GM12872 (cell line): ENCODE measurements at regions not wholly inside any gene's neighbourhood (a gene's known extent, or its start where the extent isn't known, plus 50 kb on each side); places are given as distances from the start of the nearest gene placed in this dataset.

Experiments
- TF ChIP-seq, protein P1 (sequence below): IDR thresholded peaks from 3 replicates; pipeline ENCODE4 v1.5.1; 2011; ENCODE audit warnings: low read depth, mild to moderate bottlenecking, low read length, moderate library complexity; ENCODE audit not compliant: insufficient read depth

DNA sequence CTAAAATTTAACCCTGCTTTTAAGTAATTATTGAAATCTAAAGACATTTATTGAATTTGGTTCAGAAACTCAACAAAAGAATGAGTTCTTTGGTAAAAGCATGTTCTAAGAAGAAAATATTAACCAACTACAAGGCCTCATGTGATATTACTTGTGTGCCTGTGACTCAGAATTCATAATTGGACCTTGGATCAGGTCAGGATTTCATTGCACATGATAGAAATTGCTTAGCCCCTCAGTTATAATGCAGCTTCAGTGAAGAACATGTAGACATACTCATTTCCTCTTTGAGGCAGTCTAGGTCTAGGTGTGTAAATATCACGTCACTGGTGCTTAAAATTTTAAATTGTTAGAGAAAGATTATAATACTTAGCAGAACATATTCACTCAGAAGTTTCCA lies 410.0 kb upstream of the SOX9 start:
- TF ChIP-seq, protein P1, sequence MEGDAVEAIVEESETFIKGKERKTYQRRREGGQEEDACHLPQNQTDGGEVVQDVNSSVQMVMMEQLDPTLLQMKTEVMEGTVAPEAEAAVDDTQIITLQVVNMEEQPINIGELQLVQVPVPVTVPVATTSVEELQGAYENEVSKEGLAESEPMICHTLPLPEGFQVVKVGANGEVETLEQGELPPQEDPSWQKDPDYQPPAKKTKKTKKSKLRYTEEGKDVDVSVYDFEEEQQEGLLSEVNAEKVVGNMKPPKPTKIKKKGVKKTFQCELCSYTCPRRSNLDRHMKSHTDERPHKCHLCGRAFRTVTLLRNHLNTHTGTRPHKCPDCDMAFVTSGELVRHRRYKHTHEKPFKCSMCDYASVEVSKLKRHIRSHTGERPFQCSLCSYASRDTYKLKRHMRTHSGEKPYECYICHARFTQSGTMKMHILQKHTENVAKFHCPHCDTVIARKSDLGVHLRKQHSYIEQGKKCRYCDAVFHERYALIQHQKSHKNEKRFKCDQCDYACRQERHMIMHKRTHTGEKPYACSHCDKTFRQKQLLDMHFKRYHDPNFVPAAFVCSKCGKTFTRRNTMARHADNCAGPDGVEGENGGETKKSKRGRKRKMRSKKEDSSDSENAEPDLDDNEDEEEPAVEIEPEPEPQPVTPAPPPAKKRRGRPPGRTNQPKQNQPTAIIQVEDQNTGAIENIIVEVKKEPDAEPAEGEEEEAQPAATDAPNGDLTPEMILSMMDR, result no peak

DNA sequence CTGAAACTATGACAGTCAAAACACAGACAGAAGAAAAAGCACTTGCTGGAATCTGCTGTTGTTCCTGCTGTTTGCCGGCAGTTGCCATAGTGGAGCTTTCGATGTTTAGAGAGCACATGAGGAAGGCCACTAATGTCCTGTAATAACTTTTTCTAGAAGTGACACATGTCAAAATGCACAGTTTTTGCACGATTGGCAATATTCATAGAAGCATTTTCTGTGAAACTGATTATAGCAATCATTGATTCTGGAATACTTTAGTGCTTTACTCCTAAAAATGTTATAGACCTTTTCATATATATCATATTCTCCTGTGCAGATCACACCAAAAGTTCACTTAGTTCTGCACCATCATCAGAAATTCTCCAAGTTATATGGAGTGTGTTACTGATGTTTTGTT lies 407.0 kb upstream of the SOX9 start:
- TF ChIP-seq, protein P1, result no peak

GRCh38 chr17:71724339-71724738 lies 396.5 kb upstream of the SOX9 start:
- TF ChIP-seq, protein P1, result no peak

- TF ChIP-seq, protein P1, result no peak
Measured at GRCh38 chr17:71725811-71726210, 395.0 kb upstream of the SOX9 start.

GRCh38 chr17:71726341-71726740 lies 394.5 kb upstream of the SOX9 start:
- TF ChIP-seq, protein P1, result no peak

GRCh38 chr17:71727292-71727691 lies 393.5 kb upstream of the SOX9 start:
- TF ChIP-seq, protein P1, result no peak

DNA sequence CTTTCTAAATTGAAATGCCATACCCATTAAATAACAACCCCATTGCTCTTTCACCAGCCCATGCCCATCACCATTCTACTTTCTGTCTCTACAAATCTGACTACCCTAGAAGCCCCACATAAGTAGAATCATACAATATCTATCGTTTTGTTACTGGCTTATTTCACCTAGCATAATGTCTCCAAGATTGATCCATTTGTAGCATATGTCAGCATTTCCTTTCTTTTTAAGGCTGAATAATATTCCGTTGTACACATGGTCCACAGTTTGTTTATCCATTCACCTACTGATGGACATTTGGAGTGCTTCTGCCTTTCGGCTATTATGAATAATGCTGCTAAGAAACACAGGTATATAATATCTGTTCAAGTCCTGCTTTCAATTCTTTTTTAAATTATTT lies 393.1 kb upstream of the SOX9 start:
- TF ChIP-seq, protein P1, result no peak

- TF ChIP-seq, protein P1, result no peak
Measured at GRCh38 chr17:71730871-71731270, 389.9 kb upstream of the SOX9 start.
